Left ventricle myocardium inferior (tissue), 1 donor: ENCODE measurements at regions not wholly inside any gene's neighbourhood (a gene's known extent, or its start where the extent isn't known, plus 50 kb on each side); places are given as distances from the start of the nearest gene placed in this dataset.

ENCODE experiments used
- DNase-seq: peaks from one replicate; pipeline ENCODE4 v3.0.0-alpha.2; 2020
- H3K27ac ChIP-seq: fragments of 200-600 bp; replicated peaks from 2 replicates; pipeline ENCODE4 v1.8.0; 2021
- H3K27me3 ChIP-seq: fragments of 200-600 bp; 2 replicates; pipeline ENCODE4 v1.8.0; 2021; ENCODE audit warnings: low read depth
- H3K36me3 ChIP-seq: fragments of 200-600 bp; 2 replicates; pipeline ENCODE4 v1.8.0; 2021
- H3K4me1 ChIP-seq: fragments of 200-600 bp; 2 replicates; pipeline ENCODE4 v1.8.0; 2021
- H3K4me3 ChIP-seq: fragments of 200-600 bp; 2 replicates; pipeline ENCODE4 v1.8.0; 2021; ENCODE audit warnings: mild to moderate bottlenecking, moderate library complexity
- H3K9me3 ChIP-seq: fragments of 200-600 bp; replicated peaks from 2 replicates; pipeline ENCODE4 v1.8.0; 2021
- intact Hi-C: fragments of 100-400 bp; cut with micrococcal nuclease; formaldehyde crosslinking; loops from one replicate; pipeline ENCODE4 v1.11.0; 2022
- TF ChIP-seq, protein P1 (sequence below): fragments of 200-600 bp; IDR thresholded peaks from 2 replicates; pipeline ENCODE4 v1.8.0; 2021; ENCODE audit warnings: antibody characterized with exemption, mild to moderate bottlenecking, borderline replicate concordance
- donor health status: DM: no; HTN: yes; CAD: no; lungs with severe emphysema.

GRCh38 chr5:101935086-101935485 is 361.0 kb downstream of the SLCO4C1 start:
- H3K36me3 ChIP-seq: no peaks in the 10 kb centered on the region
- intact Hi-C loops: no loop called here
- DNase-seq: no peak

DNA sequence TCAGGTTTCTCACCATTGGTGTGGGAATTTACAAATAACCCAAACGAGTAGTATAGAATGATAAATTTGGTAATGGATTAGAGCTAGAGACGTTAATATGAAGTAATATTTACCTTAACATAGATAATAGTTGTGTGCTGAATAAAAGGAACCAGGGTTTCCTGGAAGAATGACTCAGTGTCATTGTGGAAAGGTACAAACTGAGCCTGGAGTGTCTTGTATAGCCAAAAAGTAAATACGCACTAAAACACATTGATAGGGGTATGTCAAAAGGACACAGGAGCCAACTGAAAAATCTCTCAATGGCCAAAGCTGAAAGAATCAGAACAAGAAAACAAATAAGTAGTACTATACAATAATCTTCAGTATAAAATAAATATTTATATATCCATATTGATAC is 363.5 kb downstream of the SLCO4C1 start:
- no peaks in the 10 kb centered on the region for H3K36me3 ChIP-seq
- no peak for DNase-seq
- intact Hi-C loops: no loop called here
- TF ChIP-seq, protein P1, sequence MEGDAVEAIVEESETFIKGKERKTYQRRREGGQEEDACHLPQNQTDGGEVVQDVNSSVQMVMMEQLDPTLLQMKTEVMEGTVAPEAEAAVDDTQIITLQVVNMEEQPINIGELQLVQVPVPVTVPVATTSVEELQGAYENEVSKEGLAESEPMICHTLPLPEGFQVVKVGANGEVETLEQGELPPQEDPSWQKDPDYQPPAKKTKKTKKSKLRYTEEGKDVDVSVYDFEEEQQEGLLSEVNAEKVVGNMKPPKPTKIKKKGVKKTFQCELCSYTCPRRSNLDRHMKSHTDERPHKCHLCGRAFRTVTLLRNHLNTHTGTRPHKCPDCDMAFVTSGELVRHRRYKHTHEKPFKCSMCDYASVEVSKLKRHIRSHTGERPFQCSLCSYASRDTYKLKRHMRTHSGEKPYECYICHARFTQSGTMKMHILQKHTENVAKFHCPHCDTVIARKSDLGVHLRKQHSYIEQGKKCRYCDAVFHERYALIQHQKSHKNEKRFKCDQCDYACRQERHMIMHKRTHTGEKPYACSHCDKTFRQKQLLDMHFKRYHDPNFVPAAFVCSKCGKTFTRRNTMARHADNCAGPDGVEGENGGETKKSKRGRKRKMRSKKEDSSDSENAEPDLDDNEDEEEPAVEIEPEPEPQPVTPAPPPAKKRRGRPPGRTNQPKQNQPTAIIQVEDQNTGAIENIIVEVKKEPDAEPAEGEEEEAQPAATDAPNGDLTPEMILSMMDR: no peak
- H3K27me3 ChIP-seq: no peaks in the 10 kb centered on the region
- peaks cover 6% of the 10 kb centered on the region for H3K9me3 ChIP-seq
- no peaks in the 10 kb centered on the region for H3K4me1 ChIP-seq
- H3K27ac ChIP-seq: no peak overlapping the region
- H3K4me3 ChIP-seq: no peak overlapping the region

More at GRCh38 chr5:101935086-101935485, 361.0 kb downstream of the SLCO4C1 start:
- H3K9me3 ChIP-seq: peaks cover 16% of the 10 kb centered on the region
- no peak overlapping the region for H3K27ac ChIP-seq
- no peaks in the 10 kb centered on the region for H3K27me3 ChIP-seq
- no peaks in the 10 kb centered on the region for H3K4me1 ChIP-seq
- no peak overlapping the region for H3K4me3 ChIP-seq
- TF ChIP-seq, protein P1: no peak

DNA sequence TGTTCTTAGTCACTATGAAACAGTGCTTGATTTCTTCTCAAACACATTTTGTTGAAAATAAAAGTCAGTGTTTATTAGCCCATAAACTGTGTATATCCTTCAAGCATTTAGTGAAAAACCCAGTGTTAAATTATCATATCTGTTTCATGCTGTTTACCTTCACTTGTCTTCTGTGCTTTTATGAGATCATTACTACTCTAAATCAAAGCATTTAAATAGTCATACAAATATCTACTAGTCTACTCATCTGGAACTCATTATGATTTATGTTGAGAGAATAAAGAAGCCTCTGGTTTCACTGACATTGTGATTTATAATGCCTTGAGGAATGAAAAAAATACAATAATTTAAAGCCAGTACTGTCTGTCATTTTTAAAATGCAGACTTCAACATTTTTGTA is 366.5 kb downstream of the SLCO4C1 start:
- intact Hi-C loops: no loop called here
- TF ChIP-seq, protein P1: no peak
- Histone ChIP-seq H3K4me1 (no peaks in the 10 kb centered on the region), H3K9me3 (peaks cover 20% of the 10 kb centered on the region), H3K4me3 (no peak overlapping the region), H3K27ac (no peak overlapping the region), H3K27me3 (no peaks in the 10 kb centered on the region), H3K36me3 (no peaks in the 10 kb centered on the region)
- no peak for DNase-seq

DNA sequence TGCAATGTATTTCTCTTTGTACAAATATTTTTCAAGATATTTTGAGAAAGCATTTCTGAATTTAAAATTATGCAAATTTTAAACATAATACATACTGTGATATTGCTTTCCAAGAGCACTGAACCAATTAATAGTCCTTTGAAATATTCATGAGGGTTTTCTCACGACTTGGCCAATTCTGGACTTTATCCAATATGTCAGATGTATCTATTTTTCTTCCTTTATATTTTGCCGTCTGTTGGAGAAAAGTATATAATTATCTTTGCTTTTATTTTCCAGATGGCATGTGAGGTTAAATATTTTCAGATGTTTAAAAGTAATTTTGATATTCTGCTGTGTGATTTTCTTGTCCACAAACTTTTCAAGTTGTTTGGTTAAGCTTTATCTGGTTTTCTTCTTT is 378.9 kb downstream of the SLCO4C1 start:
- intact Hi-C loops: no loop called here
- Histone ChIP-seq H3K27ac (no peak overlapping the region), H3K9me3 (peaks cover 2% of the 10 kb centered on the region), H3K36me3 (no peaks in the 10 kb centered on the region), H3K4me3 (no peak overlapping the region), H3K4me1 (no peaks in the 10 kb centered on the region), H3K27me3 (no peaks in the 10 kb centered on the region)
- no peak for DNase-seq
- TF ChIP-seq, protein P1: no peak

- TF ChIP-seq, protein P1: no peak
- Histone ChIP-seq H3K4me1 (no peaks in the 10 kb centered on the region), H3K27me3 (no peaks in the 10 kb centered on the region), H3K36me3 (no peaks in the 10 kb centered on the region), H3K27ac (no peak overlapping the region), H3K4me3 (no peak overlapping the region), H3K9me3 (peaks cover 11% of the 10 kb centered on the region)
- no peak for DNase-seq
- intact Hi-C loops: no loop called here
Measured at GRCh38 chr5:101915554-101915953, 380.5 kb downstream of the SLCO4C1 start.

- intact Hi-C loops: no loop called here
Measured at GRCh38 chr5:101904736-101905135, 391.3 kb downstream of the SLCO4C1 start.

More at GRCh38 chr5:101904736-101905135, 391.3 kb downstream of the SLCO4C1 start:
- TF ChIP-seq, protein P1: no peak
- no peaks in the 10 kb centered on the region for H3K4me1 ChIP-seq
- H3K27me3 ChIP-seq: no peaks in the 10 kb centered on the region
- no peaks in the 10 kb centered on the region for H3K9me3 ChIP-seq
- no peak for DNase-seq
- no peak overlapping the region for H3K27ac ChIP-seq
- no peak overlapping the region for H3K4me3 ChIP-seq
- H3K36me3 ChIP-seq: no peaks in the 10 kb centered on the region
